NCI-H1048 (cell line): ENCODE measurements at regions not wholly inside any gene's neighbourhood (a gene's known extent, or its start where the extent isn't known, plus 50 kb on each side); places are given as distances from the start of the nearest gene placed in this dataset.
"Not testable (repeated sequence)": the region's sequence is repeated elsewhere in the genome, so short reads cannot be mapped to it uniquely, and the experiment has no call there.

Source experiments
- DNase-seq: peaks from one replicate; lab custom pipeline; 2025; lab: John Stamatoyannopoulos, UW

- no peak for DNase-seq
These were observed 214.2 kb upstream of the ADO start for GRCh38 chr10:62590306-62590705.

GRCh38 chr10:62594093-62594520, 210.4 kb upstream of the ADO start:
- no peak for DNase-seq

- DNase-seq, result no peak
These were observed 207.3 kb upstream of the ADO start for GRCh38 chr10:62597226-62597625.

- no peak for DNase-seq
These were observed 205.4 kb upstream of the ADO start for GRCh38 chr10:62599161-62599560.

GRCh38 chr10:62606551-62606950, 198.0 kb upstream of the ADO start:
- not testable (repeated sequence) for DNase-seq

GRCh38 chr10:62608189-62608875, 196.2 kb upstream of the ADO start:
- DNase-seq, result not testable (repeated sequence)

- peak; percentile 36 for DNase-seq
These were observed 193.8 kb upstream of the ADO start for GRCh38 chr10:62610649-62611229.

- no peak for DNase-seq
These were observed 191.1 kb upstream of the ADO start for GRCh38 chr10:62613424-62613823.

- no peak for DNase-seq
These were observed 190.7 kb upstream of the ADO start for GRCh38 chr10:62613859-62614258.

GRCh38 chr10:62614389-62615157, 189.9 kb upstream of the ADO start:
- DNase-seq, result no peak

GRCh38 chr10:62616885-62617590, 187.5 kb upstream of the ADO start:
- DNase-seq, result no peak

GRCh38 chr10:62617652-62618051, 186.9 kb upstream of the ADO start:
- no peak for DNase-seq

- DNase-seq, result no peak
These were observed 186.5 kb upstream of the ADO start for GRCh38 chr10:62618054-62618453.

GRCh38 chr10:62618576-62619412, 185.7 kb upstream of the ADO start:
- no peak for DNase-seq

GRCh38 chr10:62619413-62619738, 185.1 kb upstream of the ADO start:
- no peak for DNase-seq

- DNase-seq, result no peak
These were observed 184.0 kb upstream of the ADO start for GRCh38 chr10:62620491-62620890.

GRCh38 chr10:62623223-62623622, 181.3 kb upstream of the ADO start:
- no peak for DNase-seq

GRCh38 chr10:62625484-62625883, 179.0 kb upstream of the ADO start:
- no peak for DNase-seq

GRCh38 chr10:62626079-62626478, 178.4 kb upstream of the ADO start:
- no peak for DNase-seq

- no peak for DNase-seq
These were observed 177.7 kb upstream of the ADO start for GRCh38 chr10:62626817-62627216.

- DNase-seq, result no peak
These were observed 176.5 kb upstream of the ADO start for GRCh38 chr10:62627983-62628382.

GRCh38 chr10:62631241-62631640, 173.3 kb upstream of the ADO start:
- no peak for DNase-seq
